ENCODE measurements at regions not wholly inside any gene's neighbourhood (a gene's known extent, or its start where the extent isn't known, plus 50 kb on each side); places are given as distances from the start of the nearest gene placed in this dataset.

GRCh38 chr4:83677656-83678055 is 141.7 kb downstream of the GPAT3 start:
- Histone ChIP-seq H3K4me1 (ENCODE audit: insufficient read depth) (no peaks in the 10 kb centered on the region), H3K4me3 (no peak overlapping the region), H3K36me3 (no peaks in the 10 kb centered on the region), H3K27ac (no peak overlapping the region), H3K9me3 (no peaks in the 10 kb centered on the region), H3K27me3 (no peaks in the 10 kb centered on the region)
- TF ChIP-seq POLR2A (IDR thresholded peaks at IDR 0.05) (no peak), EP300 (IDR thresholded peaks at IDR 0.05) (no peak)
- TF ChIP-seq, protein P1, sequence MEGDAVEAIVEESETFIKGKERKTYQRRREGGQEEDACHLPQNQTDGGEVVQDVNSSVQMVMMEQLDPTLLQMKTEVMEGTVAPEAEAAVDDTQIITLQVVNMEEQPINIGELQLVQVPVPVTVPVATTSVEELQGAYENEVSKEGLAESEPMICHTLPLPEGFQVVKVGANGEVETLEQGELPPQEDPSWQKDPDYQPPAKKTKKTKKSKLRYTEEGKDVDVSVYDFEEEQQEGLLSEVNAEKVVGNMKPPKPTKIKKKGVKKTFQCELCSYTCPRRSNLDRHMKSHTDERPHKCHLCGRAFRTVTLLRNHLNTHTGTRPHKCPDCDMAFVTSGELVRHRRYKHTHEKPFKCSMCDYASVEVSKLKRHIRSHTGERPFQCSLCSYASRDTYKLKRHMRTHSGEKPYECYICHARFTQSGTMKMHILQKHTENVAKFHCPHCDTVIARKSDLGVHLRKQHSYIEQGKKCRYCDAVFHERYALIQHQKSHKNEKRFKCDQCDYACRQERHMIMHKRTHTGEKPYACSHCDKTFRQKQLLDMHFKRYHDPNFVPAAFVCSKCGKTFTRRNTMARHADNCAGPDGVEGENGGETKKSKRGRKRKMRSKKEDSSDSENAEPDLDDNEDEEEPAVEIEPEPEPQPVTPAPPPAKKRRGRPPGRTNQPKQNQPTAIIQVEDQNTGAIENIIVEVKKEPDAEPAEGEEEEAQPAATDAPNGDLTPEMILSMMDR (IDR thresholded peaks at IDR 0.05) = no peak
- intact Hi-C loops (cut with DNase I) = no loop called here
- WGBS, 3 donors = 48 to 54% (median 52%) methylated on average over 3 of the region's 3 CpGs
- no peak for DNase-seq

GRCh38 chr4:83664741-83665140 is 128.8 kb downstream of the GPAT3 start:
- DNase-seq = no peak
- Histone ChIP-seq H3K27ac (no peak overlapping the region), H3K9me3 (no peaks in the 10 kb centered on the region), H3K4me1 (ENCODE audit: insufficient read depth) (no peaks in the 10 kb centered on the region), H3K4me3 (no peak overlapping the region), H3K36me3 (no peaks in the 10 kb centered on the region), H3K27me3 (no peaks in the 10 kb centered on the region)
- no peak for TF ChIP-seq EP300 (IDR thresholded peaks at IDR 0.05)
- no peak for TF ChIP-seq POLR2A (IDR thresholded peaks at IDR 0.05)
- WGBS, 3 donors = 80 to 86% (median 82%) methylated on average over 4 to 5 of the region's 5 CpGs
- intact Hi-C loops (cut with DNase I) = no loop called here

DNA sequence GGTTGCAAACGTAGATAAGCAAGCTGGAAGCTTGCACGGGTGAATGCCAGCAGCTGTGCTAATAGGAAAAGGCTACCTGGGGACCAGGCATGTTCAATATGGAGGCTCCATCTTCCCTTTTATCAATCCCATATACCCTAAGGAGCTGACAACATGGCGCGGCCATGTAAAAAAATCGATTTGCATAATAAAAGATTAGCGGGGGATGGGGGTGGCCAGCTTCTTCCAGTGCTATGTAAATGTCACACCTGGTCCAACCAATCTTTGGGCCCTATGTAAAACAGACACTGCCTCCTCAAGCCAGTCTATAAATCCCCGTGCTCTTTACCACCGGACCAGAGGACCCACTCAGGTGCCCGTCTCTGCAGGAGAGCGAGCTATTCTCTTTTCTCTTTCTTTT is 128.2 kb downstream of the GPAT3 start:
- intact Hi-C loops (cut with DNase I) = no loop called here
- Histone ChIP-seq H3K27me3 (no peaks in the 10 kb centered on the region), H3K27ac (no peak overlapping the region), H3K4me1 (ENCODE audit: insufficient read depth) (no peaks in the 10 kb centered on the region), H3K4me3 (no peak overlapping the region), H3K9me3 (no peaks in the 10 kb centered on the region), H3K36me3 (no peaks in the 10 kb centered on the region)
- TF ChIP-seq, protein P1 (IDR thresholded peaks at IDR 0.05) = no peak
- 82 to 84% (median 82%) methylated on average over 10 of the region's 10 CpGs for WGBS, 3 donors
- no peak for DNase-seq

DNA sequence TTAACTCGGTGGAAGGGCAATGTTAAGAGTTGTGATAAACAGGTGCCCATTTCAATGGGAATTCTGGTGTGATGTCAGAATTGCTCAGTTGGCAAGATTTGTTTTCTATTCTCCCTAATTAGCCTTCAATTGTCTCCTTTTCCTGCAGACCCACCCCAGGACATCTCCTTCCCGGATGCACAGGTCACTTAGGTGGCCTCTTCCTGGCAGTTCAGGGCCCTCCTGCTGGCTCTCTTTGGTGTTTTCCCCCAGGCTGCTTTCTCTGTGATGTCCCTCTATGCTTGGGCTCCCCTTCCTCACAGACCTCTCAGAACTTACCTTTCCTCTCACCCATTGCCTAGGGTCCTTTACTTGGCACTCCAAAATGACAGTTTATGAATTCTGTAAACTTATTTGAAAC is 126.3 kb downstream of the GPAT3 start:
- DNase-seq = no peak
- H3K4me3 ChIP-seq = no peak overlapping the region
- no peaks in the 10 kb centered on the region for H3K27me3 ChIP-seq
- H3K4me1 ChIP-seq (ENCODE audit: insufficient read depth) = no peaks in the 10 kb centered on the region
- WGBS, 3 donors = 75 to 81% (median 77%) methylated on average over 2 of the region's 2 CpGs
- TF ChIP-seq EP300 (IDR thresholded peaks at IDR 0.05) (no peak), POLR2A (IDR thresholded peaks at IDR 0.05) (no peak)
- TF ChIP-seq, protein P1 (IDR thresholded peaks at IDR 0.05) = no peak
- no peaks in the 10 kb centered on the region for H3K9me3 ChIP-seq
- no peak overlapping the region for H3K27ac ChIP-seq
- intact Hi-C loops (cut with DNase I) = no loop called here
- H3K36me3 ChIP-seq = no peaks in the 10 kb centered on the region

GRCh38 chr4:83661359-83661758 is 125.5 kb downstream of the GPAT3 start:
- no peak overlapping the region for H3K4me3 ChIP-seq
- DNase-seq = no peak
- no peaks in the 10 kb centered on the region for H3K27me3 ChIP-seq
- H3K36me3 ChIP-seq = no peaks in the 10 kb centered on the region
- WGBS, 3 donors = 73 to 84% (median 75%) methylated on average over 2 of the region's 2 CpGs
- H3K4me1 ChIP-seq (ENCODE audit: insufficient read depth) = no peaks in the 10 kb centered on the region
- TF ChIP-seq EP300 (IDR thresholded peaks at IDR 0.05) = no peak
- TF ChIP-seq, protein P1 (IDR thresholded peaks at IDR 0.05) = no peak
- no peak for TF ChIP-seq POLR2A (IDR thresholded peaks at IDR 0.05)
- intact Hi-C loops (cut with DNase I) = no loop called here
- no peaks in the 10 kb centered on the region for H3K9me3 ChIP-seq
- no peak overlapping the region for H3K27ac ChIP-seq
